ENCODE measurements at regions not wholly inside any gene's neighbourhood (a gene's known extent, or its start where the extent isn't known, plus 50 kb on each side); places are given as distances from the start of the nearest gene placed in this dataset.
"Not testable (repeated sequence)": the region's sequence is repeated elsewhere in the genome, so short reads cannot be mapped to it uniquely, and the experiment has no call there.

GRCh38 chr6:11318835-11319813 lies 86.7 kb upstream of the NEDD9 start:
- DNase-seq, result peak; percentile 3

- DNase-seq, result peak; percentile 99
Measured at GRCh38 chr6:11317885-11318771, 85.7 kb upstream of the NEDD9 start.

DNA sequence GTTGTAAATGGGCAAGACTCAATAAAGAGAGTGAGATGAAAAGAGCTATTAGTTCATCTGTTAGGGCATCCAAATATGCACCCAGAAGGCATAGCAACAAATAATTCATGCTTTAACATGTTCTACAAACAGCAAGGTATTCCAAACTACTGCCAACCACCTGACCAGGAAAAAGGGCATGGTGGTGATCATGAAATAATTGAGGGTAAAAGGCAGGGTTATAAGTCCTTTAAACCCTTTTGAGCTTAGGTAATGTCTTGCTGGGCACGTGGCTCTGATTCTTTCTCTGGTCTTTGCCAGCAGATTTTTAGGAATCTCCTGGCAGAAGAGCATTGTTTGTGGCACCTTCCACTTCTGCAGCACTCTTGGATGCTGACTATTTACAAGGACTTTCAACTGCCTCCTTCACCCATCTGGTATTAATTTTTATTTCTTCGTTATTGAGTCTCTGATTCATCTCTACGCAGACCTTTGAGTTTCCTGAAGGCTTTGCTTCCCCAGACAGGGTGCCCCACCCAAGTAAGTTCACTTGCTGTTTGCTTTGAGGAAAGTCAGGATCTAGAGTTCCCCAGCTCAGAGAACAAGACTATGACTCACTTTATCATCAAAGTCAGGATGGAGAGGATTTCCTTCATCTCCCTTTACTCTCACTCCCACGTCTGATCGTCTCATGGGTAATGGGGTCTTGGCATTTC lies 83.4 kb upstream of the NEDD9 start:
- DNase-seq, result peak; percentile 99

GRCh38 chr6:11313207-11313606 lies 80.7 kb upstream of the NEDD9 start:
- DNase-seq, result no peak

DNA sequence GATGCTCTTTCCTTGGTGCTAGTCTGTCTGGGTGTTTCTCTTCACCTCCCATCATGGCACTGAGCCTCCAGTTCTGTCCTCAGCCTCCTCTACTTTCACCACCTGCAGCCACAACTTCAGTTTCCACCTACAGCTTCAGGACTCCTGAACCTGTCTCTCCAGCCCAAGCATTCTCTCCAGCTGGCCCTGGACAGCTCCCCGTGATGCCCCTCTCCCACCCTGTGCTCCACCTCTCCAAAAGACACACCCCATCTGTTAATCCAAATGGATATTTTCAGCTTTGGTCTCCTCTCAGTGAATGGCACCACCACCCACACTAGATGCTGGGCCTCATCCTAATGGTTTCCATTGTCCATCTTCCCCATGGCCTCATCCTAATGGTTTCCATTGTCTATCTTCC lies 79.5 kb upstream of the NEDD9 start:
- no peak for DNase-seq

- no peak for DNase-seq
Measured at GRCh38 chr6:11309947-11310665, 77.6 kb upstream of the NEDD9 start.

- DNase-seq, result peak; percentile 19
Measured at GRCh38 chr6:11307226-11307625, 74.8 kb upstream of the NEDD9 start.

- DNase-seq, result no peak
Measured at GRCh38 chr6:11304946-11305345, 72.5 kb upstream of the NEDD9 start.

DNA sequence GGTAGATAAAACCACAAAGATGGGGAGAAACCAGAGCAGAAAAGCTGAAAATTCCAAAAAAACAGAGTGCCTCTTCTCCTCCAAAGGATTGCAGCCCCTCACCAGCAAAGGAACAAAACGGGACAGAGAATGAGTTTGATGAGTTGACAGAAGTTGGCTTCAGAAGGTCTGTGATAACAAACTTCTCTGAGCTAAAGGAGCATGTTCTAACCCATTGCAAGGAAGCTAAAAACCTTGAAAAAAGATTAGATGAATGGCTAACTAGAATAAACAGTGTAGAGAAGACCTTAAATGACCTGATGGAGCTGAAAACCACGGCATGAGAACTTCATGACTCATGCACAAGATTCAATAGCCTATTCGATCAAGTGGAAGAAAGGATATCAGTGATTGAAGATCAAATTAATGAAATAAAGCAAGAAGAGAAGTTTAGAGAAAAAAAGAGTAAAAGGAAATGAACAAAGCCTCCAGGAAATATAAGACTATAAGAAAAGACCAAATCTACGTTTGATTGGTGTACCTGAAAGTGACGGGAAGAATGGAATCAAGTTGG lies 67.5 kb upstream of the NEDD9 start:
- not testable (repeated sequence) for DNase-seq

GRCh38 chr6:11299421-11299784 lies 66.9 kb upstream of the NEDD9 start:
- DNase-seq, result not testable (repeated sequence)

GRCh38 chr6:11298651-11299420 lies 66.4 kb upstream of the NEDD9 start:
- no peak for DNase-seq

GRCh38 chr6:11297376-11297729 lies 64.9 kb upstream of the NEDD9 start:
- no peak for DNase-seq

DNA sequence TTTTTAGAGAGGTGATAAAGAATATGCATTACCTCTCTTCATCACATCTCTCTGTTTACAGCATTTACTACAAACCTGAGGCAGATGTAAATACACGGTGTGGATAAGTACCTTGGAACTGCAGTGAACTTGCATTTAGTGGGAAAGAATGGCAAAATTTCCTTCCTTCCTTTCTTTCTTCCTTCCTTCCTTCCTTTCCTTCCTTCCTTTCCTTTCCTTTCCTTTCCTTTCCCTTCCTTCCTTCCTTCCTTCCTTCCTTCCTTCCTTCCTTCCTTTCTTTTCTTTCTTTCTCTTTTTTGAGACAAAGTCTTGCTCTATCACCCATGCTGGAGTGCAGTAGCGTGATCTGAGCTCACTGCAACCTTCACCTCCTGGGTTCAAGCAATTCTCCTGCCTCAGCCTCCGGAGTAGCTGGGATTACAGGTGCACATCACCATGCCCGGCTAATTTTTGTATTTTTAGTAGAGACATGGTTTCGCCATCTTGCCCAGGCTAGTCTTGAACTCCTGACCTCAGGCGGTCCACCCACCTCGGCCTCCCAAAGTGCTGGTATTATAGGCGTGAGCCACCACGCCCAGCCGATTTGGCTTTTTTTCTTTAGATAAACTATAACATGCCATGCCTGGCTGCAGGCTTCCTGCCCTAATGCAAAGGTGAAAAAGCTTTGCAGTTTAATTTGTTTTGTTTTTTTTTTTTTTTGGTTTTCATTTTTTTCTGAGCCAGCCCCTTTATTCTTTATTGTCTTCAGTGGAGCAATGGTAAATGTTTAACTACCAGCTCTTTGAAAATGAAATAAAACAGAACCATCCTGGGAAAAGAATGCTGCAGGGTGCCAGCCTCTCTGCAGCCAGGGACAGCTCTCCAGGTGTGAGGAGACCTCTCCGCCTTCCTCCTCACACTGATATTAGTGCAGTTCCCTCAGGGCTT lies 64.2 kb upstream of the NEDD9 start:
- no peak for DNase-seq

GRCh38 chr6:11295969-11296368 lies 63.5 kb upstream of the NEDD9 start:
- no peak for DNase-seq

GRCh38 chr6:11294228-11294627 lies 61.8 kb upstream of the NEDD9 start:
- DNase-seq, result no peak

GRCh38 chr6:11292594-11293236 lies 60.2 kb upstream of the NEDD9 start:
- no peak for DNase-seq

- no peak for DNase-seq
Measured at GRCh38 chr6:11292091-11292490, 59.6 kb upstream of the NEDD9 start.

DNA sequence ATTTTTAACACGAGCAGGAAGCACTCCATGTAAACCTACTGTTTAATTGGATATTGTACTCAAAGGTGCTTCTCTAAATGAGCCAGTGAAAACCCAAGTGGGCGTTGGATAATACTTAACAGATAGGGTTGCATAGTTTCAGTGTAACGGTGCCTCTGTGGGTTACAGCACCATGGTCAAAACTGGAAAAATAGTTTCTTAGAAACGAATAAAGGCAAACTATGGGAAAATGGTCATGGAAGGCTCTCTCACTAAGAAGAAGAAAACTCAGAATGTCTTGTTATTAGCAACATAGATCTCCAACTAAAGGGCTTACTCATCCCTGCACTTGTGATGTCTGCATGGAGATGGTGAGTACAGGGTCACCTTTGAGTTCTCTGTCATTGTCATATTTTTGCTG lies 59.1 kb upstream of the NEDD9 start:
- no peak for DNase-seq

DNA sequence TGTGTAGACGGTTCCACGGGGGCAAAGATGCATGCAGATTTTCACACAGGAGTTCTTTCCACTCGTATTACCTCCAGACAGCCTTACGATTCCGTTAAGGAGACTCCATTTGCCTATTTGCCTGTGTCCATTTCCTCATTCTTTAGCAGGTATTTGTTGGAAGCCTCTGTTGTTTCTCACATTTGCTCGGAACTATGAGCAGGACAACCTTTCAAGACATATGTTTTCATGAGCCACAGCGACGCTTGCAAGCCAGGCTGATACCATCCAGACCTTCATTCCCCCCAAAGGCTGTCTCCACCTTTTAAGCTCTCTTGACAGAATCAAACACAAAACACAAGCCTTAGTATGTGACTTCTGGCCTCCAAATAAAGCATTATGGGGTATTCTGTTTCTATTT lies 57.6 kb upstream of the NEDD9 start:
- DNase-seq, result no peak

- no peak for DNase-seq
Measured at GRCh38 chr6:11288065-11288464, 55.6 kb upstream of the NEDD9 start.

All from fibroblast of skin of right biceps (primary cell).